ENCODE measurements at regions not wholly inside any gene's neighbourhood (a gene's known extent, or its start where the extent isn't known, plus 50 kb on each side); places are given as distances from the start of the nearest gene placed in this dataset.

DNA sequence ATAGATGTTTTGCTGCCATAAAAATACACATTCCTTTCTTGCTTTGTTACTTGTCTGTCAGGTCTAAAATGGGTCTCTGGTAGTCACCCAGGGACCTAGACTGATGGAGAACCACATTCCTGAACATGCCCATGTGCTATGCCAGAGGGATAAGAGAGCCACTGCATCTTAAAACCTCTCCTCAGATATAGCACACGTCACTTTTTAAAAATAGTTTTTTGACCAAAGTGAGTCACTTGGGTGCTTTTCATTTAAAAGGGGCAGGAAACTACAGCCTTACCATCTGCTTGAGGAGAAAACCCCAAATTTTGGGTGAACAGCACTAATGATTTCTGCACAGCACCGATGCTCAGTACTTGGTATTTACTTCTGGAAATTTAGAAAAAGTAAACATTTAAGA, 197.8 kb downstream of the OGFRL1 start:
- FAIRE-seq, result no peak

DNA sequence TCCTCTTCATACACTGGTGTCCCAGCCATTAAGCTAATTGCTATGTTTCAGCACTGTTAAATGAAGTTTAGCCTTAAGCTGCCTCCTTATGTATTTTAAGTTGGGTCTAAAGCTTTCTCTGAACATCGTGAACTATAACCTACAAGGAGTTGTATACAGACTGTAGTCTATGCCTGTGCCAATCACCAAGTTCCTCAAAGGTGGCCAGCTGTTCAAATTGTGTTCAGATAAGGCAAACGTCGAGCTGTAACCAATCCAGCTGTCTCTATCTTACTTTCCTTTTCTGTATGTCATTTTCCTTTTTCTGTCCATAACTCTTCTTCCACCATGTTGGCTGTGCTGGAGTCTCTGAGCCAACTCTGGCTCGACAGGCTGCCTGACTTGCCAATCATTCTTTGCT, 199.6 kb downstream of the OGFRL1 start:
- no peak for FAIRE-seq

DNA sequence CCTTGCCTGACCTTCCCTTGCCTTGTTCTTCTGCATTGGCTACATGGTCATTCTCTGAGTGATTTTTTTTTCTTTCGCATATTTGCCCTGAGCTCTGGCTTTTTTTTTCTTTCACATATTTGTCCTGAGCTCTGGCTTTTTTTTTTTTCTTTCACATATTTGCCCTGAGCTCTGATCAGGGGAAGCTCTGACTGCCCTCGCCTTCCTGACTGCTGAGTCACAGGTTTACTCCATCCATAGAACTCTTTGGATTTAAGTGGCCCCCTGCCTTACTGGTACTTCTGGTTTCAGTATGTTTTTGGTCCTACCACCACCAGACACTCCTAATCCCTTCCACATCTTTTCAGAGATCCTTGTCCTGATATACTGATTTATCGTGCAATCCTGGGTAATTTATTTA, 201.1 kb downstream of the OGFRL1 start:
- FAIRE-seq, result no peak

DNA sequence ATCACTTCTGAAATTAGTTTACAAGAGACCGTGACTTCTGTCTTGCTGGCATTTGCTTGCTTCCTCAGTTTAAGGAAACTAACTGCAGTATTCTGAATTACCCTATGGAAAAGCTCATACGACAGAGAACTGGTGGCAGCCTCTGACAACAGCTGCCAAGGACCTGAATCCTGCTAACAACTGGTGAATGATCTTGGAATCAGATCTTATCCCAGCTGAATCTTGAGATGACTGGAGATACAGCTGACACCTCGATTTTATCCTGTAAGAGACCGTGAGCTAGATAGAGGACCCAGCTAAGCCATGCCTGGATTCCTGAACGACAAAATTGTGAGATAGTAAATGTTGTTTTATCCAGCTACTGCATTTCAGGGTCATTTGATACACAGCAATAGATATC, 202.3 kb downstream of the OGFRL1 start:
- no peak for FAIRE-seq

DNA sequence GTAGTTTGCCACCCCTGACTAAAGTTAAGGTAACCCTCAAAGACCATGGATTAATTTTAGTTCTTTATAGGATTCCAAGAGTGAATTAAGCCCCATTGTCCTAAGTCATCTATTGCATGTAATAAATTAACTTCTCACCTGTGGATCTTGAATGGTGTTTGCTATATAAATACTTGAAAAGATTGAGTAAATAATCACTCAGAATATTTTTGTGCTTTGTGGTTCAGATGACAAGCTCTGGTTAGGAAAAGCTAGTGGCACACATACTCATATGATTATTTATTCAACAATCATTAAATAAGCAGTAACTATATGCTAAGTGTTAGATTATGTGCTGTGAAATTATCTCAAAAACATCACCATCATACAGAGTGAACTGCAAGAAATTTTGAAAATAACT, 203.2 kb downstream of the OGFRL1 start:
- FAIRE-seq, result no peak

DNA sequence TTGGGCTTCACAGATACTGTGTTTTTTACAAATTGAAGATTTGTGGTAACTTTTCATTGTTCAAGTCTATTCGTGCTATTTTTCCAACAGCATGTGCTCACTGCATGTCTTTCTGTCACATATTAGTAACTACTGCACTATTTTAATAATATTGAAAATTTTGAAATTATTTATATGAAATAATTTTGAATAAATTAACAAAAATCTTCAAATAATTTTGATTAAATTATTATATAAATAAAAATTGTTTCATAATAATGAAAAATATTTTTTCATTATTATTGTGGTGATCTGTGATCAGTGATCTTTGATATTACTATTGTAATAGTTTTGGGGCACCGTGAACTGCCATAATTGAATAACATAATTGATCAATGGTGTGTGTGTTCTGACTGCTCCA, 204.1 kb downstream of the OGFRL1 start:
- peak; percentile 49 for FAIRE-seq

DNA sequence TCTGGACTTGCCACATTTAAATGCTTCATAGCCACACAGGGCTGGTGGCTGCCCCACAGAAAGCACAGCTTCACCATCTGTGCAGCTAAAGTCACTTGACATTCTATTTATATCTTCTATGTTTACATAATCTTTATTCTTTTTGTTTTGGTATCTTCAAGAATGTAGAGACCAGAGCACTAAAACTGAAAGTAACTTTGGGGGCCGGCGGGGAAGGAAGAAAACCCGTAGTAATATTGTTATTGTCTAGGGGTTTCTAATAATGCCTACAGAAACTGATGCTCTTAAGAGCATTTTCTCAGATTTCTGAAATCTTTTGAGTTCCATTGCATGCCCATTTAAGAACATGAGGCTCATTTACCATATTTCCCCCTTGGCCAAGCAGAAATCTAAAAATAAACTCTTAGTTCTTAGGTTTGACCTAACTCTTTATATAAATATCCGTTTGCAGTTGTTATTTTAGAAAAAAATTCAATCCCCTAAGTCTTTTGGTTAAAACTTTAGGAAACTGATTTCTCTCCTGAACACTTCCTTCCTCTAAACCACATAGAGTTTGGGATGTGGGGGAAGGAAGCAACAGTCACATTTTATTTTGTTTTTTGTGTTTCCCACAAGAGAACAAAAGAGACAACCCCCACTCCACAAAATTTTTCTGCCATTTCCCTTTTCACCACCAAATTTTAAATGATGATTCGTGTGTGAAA, 207.6 kb downstream of the OGFRL1 start:
- no peak for FAIRE-seq

DNA sequence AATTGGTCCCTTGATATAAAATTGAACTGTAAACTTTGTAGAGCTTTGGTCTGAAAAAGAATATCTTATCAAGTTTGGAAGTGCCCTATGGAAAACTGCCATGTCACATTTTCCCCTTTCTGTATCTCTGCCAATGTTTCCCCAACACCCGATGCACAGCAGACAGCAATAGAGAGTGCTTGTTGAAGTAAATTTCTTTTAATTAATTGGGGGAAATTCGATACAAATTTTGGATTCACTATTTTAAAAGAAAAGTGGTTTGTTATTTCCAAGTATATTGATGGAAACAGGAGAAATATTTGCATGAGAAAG, 208.1 kb downstream of the OGFRL1 start:
- no peak for FAIRE-seq

DNA sequence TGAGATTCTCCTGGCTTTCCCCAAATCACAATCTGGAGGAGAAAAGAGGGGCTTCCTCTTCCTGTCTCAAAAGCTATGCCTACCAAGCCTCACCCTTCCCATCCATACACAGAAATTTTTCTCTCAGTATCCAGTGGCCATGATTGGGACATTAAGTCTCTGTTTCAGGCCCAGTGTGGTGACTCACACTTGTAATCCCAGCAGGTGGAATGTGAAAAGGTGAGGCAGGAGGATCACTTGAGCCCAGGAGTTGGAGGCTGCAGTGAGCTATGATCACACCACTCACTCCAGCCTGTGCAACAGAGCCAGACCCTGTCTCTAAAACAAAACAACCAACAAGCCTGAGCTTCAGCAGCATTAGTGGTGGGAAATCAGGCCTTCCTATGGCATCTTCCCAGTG, 210.0 kb downstream of the OGFRL1 start:
- FAIRE-seq, result no peak

DNA sequence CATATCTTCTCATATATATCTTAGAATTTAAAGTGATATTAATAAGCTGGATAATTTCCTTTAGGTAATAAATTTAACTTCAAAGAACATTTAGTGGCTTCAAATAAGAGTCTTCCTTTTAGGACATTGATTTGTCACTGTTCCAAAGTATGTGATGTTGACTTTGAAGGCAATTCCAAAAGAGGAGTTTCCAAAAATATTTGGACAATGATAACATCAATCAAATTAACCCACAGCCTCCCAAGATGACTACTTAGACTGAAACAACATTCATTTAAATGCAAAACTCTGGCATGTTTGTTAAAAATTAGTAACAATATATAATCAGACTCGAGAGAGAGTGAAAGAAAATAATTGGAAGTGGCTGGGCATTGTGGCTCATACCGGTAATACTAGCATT, 211.1 kb downstream of the OGFRL1 start:
- FAIRE-seq, result no peak

DNA sequence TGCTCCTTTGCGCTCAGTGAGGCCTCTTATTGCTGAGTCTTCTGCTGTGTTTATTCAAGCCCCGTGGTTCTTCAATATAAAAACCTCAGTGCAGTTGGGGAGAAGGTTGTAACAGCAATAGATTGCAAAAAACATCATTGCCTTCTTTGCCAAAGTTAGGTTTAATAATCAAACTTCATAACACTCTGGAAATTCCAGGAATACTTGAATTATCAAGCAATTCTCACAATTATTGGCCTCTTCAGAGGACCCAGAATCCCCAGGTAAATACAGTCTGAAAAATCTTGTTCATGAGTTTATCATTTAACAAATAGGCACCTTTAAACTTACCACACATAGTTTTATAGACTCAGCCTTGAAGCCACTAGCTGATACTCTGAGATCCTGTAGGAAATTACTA, 213.6 kb downstream of the OGFRL1 start:
- FAIRE-seq, result no peak

DNA sequence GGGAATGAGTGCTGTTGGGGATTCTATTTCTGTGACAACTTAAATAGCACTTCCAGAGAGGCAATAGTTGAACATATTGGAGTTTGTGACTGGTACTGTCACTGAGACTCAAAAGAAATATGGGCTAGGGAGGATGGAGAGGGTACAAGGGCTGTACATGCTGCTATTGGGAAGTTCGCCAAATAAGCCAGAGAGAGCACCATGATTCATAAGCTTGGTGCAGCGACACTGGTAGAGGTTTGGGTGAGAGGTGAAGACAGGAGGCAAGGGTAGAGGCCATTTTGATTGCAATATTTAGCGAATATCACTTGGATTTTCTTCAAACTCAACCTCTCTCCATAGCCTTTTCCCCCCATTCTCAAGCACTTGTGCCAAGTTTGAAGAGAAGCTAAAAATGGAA, 214.3 kb downstream of the OGFRL1 start:
- FAIRE-seq, result no peak

DNA sequence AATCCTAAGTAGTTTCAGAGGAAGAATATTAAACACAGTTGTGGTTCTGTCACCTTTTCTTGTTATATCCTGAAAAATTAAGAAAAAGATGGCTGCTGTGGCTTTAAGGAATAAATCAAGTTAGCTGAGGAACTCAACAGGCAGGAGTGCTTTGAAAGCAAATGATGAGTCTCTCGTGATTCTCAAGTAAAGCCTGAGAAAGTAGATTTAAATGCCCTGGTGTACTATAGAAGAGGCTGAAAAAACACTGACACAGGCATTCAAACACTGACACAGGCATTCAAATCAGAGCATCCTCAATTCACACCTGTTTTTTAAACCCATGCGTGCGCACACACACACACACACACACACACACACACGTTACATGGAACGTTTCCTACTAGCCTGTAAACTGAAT, 218.6 kb downstream of the OGFRL1 start:
- no peak for FAIRE-seq

DNA sequence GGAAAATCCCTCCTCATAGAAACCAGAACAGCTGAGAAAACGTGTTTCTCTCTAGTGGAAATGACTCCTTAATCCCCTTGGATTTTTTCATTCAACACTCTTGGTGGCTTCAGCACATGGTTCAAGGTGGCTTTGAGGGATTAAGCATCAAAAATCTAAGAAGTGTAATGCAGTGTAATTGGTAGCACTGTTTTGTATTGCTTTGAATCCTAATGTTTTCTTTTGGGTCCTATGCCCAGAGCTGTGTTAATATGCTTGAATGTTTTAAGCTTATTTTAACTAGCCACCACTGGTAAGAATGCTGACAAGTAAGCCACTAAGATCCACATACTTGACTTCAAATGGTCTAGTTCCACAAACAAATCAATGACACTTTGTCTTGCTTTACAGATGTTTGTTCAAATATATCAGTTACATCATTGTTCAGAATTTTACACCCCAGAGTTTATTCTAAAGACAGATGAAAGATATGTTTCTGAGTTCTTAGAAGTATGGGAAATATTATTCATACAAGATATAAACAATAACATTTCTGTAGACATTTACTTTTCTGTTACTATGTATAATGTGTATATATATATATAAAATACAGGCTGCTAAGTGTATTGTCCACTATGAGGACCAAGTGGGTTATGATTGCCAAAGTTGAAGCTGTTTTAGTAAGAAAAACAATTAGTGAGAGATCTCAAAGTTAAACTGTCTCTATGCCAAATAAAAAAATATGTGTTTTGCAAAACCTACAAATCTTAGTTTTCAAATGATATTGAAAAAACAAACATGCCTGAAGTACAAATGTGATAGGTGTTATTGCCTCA, 220.8 kb downstream of the OGFRL1 start:
- FAIRE-seq, result no peak

DNA sequence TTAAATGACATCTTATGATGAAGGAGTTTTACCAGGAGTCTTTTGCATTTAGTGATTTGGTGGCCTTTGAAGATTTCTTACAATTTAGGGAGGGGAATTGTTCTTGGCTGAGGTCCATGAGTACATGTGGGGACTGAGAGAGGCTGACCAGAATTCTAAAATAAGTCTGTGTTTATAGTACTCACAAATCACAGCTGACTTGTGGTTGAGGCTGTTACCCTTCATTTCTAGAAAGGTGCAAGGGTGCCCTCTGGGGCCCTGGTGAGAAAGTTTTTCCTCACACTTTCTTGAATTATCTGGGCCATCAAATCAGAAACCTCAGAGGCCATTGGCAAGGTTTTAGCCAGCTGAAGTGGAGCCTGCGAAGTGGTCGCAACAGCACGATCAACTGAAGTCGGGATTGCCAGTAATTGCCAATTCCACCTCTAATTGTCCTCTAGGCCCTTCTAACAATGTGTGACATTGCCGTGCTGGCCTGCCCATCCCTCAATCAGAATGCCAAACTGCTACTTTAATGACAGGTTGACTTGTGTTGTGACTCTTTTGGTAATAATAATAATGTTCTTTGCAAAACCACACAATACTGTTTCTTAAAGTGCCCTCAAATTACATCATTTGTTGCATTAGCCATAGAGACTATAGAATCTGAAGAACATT, 221.6 kb downstream of the OGFRL1 start:
- no peak for FAIRE-seq

DNA sequence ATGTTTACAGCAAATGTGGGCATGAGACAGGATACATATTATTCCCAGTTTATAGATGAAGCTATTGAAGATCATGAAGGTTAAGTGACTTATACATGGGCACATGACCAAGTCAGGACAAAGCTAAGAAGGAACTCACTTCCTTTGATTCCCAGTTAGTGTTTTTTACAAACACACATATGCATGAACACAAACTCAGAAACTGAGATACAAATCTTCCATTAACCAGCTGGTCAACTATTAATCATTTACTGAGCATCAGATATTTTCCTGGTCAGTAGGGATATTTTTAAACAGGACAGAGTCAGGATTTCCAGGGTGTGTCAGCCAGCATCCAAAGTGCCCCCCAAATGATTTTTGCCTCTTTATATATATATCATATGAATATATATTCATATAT, 222.2 kb downstream of the OGFRL1 start:
- FAIRE-seq, result no peak

DNA sequence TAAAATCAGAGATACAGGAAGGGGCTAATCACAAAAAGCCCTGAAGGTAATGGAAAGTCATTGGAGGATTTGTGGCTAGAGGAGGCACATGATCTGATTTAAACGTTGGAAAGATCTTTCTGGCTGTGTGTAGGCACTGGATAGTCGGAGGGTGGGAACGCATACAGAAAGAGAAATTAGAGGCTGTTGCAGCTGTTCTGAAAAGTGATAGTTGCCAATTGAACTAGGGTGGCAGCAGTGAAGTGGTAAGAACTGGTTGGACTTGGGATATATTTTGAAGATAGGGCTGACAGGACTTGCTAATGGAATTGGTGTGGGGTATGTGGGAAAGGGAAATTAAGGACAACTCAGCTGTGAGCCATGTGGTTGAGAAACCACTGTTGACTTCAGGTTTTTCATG, 223.6 kb downstream of the OGFRL1 start:
- no peak for FAIRE-seq

DNA sequence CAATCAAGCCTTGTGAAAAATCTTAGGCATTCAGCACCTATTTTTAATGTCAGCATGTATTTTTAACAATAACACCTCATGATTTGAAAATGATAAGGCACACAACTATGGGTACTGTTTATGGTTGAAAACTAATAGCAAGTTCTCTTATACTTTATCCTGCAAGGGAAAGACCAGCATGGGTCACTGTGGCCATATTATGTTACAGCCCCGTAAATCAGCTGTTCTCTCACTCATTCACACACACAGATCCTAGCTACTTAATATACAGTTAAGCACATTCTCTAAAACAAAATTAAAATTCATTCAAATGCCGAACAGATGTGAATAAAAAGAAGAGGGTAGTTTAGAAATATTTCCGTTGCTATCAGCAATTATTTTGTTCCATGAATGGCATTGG, 224.4 kb downstream of the OGFRL1 start:
- FAIRE-seq, result no peak

DNA sequence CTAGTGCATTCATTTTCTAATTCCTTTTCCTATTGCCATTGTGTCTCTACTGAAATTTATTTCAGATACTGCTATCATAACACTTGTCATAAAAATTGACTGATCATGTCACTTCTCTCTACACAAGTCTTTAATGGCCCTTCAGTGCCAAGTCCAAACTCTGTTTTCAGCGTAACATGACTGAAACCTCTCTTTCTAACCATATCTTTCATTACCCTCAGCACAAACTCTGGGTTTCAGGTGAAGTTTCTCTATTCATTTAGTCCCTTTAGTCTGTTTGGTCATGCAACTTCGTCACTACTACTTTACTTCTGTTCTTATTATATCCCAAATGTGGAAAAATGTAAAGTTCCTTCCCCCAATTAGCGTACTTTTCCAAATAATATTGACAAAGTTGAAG, 234.9 kb downstream of the OGFRL1 start:
- no peak for FAIRE-seq

DNA sequence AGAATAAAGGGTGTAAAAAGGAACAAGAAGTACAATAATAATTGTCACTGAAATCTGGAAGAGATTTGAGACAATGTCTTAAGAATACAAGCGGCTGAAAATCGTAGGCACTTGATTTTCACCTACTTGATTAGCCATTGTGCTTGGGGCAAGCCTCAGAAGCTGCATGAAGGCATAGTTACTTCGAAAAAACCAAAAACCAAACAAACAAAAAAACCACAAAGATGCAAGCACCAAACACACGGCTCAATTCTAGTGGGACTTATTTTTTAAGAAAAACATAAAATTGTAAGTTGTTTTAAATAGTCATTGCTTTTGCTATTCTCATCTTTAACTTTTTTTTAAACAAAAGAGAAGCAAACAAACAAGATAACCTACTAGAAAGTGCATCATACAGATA, 235.6 kb downstream of the OGFRL1 start:
- FAIRE-seq, result no peak

DNA sequence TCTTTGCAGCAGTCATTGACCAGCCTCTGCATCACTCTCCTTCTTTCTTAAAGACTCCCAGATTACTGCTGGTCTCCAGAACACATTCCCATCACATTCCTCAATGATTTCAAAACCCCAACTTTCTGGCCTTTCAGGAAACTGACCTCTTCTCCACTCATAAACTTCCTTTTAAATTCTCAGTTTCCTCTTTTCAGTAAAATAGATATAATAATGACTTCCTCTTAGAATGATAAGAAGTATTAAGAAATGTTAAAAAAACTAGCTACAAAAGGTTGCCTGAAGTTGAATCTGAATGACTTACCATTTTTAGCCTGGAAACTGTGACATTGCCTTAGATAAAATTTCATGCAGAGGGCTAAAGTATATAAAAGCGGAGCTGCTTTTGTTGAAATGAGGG, 239.3 kb downstream of the OGFRL1 start:
- no peak for FAIRE-seq

DNA sequence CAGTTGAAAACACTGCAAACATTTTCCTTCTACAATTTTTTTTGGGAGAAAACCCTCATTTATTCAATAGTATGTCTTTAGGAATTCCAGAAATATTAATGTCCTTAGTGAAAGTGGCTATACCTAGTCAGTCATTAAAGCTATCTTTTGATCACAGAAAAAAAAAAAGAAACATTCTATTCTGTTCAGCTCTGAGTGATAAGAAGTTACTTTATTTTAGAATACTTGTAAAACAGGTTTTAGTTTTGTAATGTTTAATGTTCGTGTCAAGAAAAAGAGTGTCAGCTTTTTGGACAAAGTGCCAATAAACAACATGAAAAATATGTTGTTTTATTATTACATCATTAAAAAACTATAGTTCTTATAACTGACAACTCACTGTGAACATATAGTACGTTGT, 240.4 kb downstream of the OGFRL1 start:
- FAIRE-seq, result no peak

DNA sequence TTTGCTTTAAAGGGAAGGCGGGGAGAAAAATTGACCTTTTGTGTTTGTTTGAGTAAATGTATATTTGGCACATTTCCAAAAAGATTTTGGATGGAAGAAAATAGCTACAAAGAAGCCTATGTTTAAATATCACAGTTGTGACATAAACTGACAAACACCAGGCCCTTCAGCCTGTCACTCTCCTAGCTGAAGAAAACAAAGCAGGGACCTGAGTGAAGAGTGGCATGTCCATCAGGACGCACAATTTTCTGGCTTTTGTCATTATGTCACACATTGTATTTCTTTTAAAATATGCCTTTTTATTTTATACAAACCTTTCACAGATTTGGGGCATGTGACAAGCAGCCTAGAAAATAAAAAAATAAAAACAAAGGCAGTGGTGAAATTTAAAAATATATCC, 241.2 kb downstream of the OGFRL1 start:
- FAIRE-seq, result no peak

DNA sequence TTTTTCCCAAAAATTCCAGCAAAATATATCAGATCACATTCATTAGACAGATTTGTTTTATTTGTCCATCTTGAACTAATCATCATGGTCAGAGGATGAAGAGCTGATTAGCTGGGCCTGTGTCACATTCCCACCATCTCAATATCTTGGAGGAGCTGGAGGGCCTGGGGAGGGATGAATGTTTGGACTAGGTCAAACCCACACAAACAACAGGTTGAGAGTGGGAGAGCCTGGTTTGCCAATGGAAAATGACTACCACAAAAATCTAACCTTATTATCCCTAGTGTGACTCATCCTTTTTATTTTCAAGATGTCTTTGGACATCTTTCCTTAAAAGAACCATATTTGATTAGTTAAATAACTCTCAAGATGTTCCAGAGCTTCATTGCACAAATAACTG, 242.4 kb downstream of the OGFRL1 start:
- no peak for FAIRE-seq

DNA sequence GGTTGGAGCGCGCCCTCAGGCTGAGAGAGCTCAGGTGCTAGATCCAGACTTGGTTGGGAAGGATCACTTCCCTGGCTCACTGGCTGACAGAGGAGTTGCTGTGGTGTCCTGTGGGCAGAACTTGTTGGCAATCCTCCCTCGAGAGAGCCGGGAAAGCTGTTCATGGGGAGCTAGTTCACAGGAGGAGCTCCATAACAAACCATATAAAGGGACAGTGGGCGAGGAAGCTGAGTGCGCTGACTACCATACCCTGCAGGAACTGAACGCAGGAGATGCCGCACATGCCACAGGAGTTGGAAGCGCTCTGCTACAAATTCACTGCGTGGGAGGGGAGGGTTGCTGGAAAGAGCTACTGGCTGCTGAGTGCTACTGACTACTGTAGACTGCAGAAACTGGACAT, 243.2 kb downstream of the OGFRL1 start:
- FAIRE-seq, result no peak

All from TTC549 (cell line).